ENCODE measurements at regions not wholly inside any gene's neighbourhood (a gene's known extent, or its start where the extent isn't known, plus 50 kb on each side); places are given as distances from the start of the nearest gene placed in this dataset.

- no peaks in the 10 kb centered on the region for H3K36me3 ChIP-seq (ENCODE audit: control insufficient read depth in 2 of 2, insufficient read depth in 2 of 2, low read length in 2 of 2)
- H3K9ac ChIP-seq (ENCODE audit: low read depth in 1 of 2, low read length in 2 of 2) = no peak overlapping the region
- no peaks in the 10 kb centered on the region for H3K27me3 ChIP-seq (ENCODE audit: control insufficient read depth in 2 of 2, insufficient read depth in 2 of 2, low read length in 2 of 2)
- H3K27ac ChIP-seq (ENCODE audit: low read depth in 2 of 2, low read length in 2 of 2) = no peak overlapping the region
- H3K4me1 ChIP-seq (ENCODE audit: control insufficient read depth in 2 of 2, insufficient read depth in 2 of 2, low read length in 2 of 2) = no peaks in the 10 kb centered on the region
- H3K9me3 ChIP-seq (ENCODE audit: control insufficient read depth in 2 of 2, low read length in 2 of 2) = no peaks in the 10 kb centered on the region
- H3K4me3 ChIP-seq (ENCODE audit: low read length in 2 of 2) = no peak overlapping the region
These were observed 112.5 kb upstream of the SLCO6A1 start for GRCh38 chr5:102611312-102611711.

DNA sequence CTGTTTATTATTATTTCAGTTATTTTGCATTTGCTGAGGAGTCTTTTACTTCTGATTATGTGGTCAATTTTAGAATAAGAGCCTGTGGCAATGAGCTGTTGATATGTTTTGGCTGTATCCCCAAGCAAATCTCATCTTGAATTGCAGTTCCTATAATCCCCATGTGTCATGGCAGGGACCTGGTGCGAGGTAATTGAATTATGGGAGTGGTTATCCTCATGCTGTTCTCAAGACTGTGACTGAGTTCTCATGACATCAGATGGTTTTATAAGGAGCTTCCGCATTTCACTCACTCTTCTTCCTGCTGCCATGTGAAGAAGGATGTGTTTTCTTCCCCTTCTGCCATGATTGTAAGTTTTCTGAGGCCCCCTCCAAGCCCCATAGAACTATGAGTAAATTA is 114.9 kb upstream of the SLCO6A1 start:
- no peak overlapping the region for H3K27ac ChIP-seq (ENCODE audit: low read depth in 2 of 2, low read length in 2 of 2)
- H3K36me3 ChIP-seq (ENCODE audit: control insufficient read depth in 2 of 2, insufficient read depth in 2 of 2, low read length in 2 of 2) = no peaks in the 10 kb centered on the region
- no peaks in the 10 kb centered on the region for H3K27me3 ChIP-seq (ENCODE audit: control insufficient read depth in 2 of 2, insufficient read depth in 2 of 2, low read length in 2 of 2)
- no peak overlapping the region for H3K4me3 ChIP-seq (ENCODE audit: low read length in 2 of 2)
- H3K9me3 ChIP-seq (ENCODE audit: control insufficient read depth in 2 of 2, low read length in 2 of 2) = no peaks in the 10 kb centered on the region
- no peaks in the 10 kb centered on the region for H3K4me1 ChIP-seq (ENCODE audit: control insufficient read depth in 2 of 2, insufficient read depth in 2 of 2, low read length in 2 of 2)
- no peak overlapping the region for H3K9ac ChIP-seq (ENCODE audit: low read depth in 1 of 2, low read length in 2 of 2)

- no peaks in the 10 kb centered on the region for H3K36me3 ChIP-seq (ENCODE audit: control insufficient read depth in 2 of 2, insufficient read depth in 2 of 2, low read length in 2 of 2)
- H3K9me3 ChIP-seq (ENCODE audit: control insufficient read depth in 2 of 2, low read length in 2 of 2) = no peaks in the 10 kb centered on the region
- peak overlapping the region; percentile 19 to 40 for H3K27ac ChIP-seq (ENCODE audit: low read depth in 2 of 2, low read length in 2 of 2)
- no peaks in the 10 kb centered on the region for H3K27me3 ChIP-seq (ENCODE audit: control insufficient read depth in 2 of 2, insufficient read depth in 2 of 2, low read length in 2 of 2)
- no peaks in the 10 kb centered on the region for H3K4me1 ChIP-seq (ENCODE audit: control insufficient read depth in 2 of 2, insufficient read depth in 2 of 2, low read length in 2 of 2)
- H3K4me3 ChIP-seq (ENCODE audit: low read length in 2 of 2) = no peak overlapping the region
- no peak overlapping the region for H3K9ac ChIP-seq (ENCODE audit: low read depth in 1 of 2, low read length in 2 of 2)
These were observed 118.7 kb upstream of the SLCO6A1 start for GRCh38 chr5:102617191-102618187.

DNA sequence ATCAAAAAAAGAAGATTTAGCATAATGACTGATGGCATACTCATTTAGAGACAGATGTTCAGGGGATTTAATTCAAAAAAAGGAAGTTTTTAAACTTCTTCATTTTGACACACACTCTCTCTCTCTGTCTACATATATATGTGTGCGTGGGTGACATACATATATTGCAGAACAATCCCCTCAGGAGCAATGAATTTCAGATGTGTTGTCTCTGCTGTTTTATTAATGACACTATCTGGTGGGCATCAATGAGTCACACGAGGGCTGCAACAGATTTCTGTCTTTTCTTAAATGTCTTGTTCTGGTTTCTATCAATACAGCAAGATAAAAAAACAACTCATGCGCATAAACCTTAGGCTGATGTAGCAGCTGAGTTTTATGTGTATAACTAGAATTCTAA is 123.5 kb upstream of the SLCO6A1 start:
- no peak overlapping the region for H3K4me3 ChIP-seq (ENCODE audit: low read length in 2 of 2)
- no peak overlapping the region for H3K9ac ChIP-seq (ENCODE audit: low read depth in 1 of 2, low read length in 2 of 2)
- H3K4me1 ChIP-seq (ENCODE audit: control insufficient read depth in 2 of 2, insufficient read depth in 2 of 2, low read length in 2 of 2) = peaks cover 0 to 3% of the 10 kb centered on the region in 2 donors
- no peak overlapping the region for H3K27ac ChIP-seq (ENCODE audit: low read depth in 2 of 2, low read length in 2 of 2)
- H3K9me3 ChIP-seq (ENCODE audit: control insufficient read depth in 2 of 2, low read length in 2 of 2) = no peaks in the 10 kb centered on the region
- H3K36me3 ChIP-seq (ENCODE audit: control insufficient read depth in 2 of 2, insufficient read depth in 2 of 2, low read length in 2 of 2) = no peaks in the 10 kb centered on the region
- no peaks in the 10 kb centered on the region for H3K27me3 ChIP-seq (ENCODE audit: control insufficient read depth in 2 of 2, insufficient read depth in 2 of 2, low read length in 2 of 2)

DNA sequence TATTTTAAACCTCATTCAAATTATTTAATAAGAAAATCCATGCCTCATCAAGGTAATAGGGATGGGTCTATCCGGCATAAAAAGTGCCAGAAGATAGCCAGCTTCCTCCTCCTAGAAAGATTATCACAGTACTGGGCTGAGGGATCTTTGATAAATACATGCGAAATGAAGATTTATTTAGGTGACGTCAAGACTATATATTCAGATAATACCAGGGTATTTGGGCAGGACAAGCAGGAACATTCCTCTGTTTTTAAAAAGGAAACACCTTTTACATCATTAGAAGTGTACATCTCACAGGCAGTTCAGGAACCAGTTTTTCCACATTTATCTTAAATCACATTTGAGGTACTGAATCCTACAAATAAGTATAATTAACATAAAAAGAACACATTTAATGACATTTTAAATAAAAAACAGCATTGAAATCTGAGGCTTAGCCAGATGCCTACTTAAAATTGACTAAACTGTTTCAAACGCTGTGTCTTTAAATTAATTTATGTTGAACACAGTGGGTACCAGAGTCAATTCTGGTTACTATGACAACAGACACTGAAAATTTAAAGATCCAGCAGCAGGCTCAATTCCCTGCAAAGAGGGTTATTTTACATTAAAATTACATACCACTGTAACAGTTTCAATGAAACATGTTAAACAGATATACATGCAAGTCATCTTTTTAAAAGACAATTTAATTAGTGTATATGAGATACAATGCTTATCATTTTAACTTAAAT is 124.7 kb upstream of the SLCO6A1 start:
- H3K4me1 ChIP-seq (ENCODE audit: control insufficient read depth in 2 of 2, insufficient read depth in 2 of 2, low read length in 2 of 2) = peaks cover 0 to 3% of the 10 kb centered on the region in 2 donors
- H3K36me3 ChIP-seq (ENCODE audit: control insufficient read depth in 2 of 2, insufficient read depth in 2 of 2, low read length in 2 of 2) = no peaks in the 10 kb centered on the region
- no peaks in the 10 kb centered on the region for H3K9me3 ChIP-seq (ENCODE audit: control insufficient read depth in 2 of 2, low read length in 2 of 2)
- H3K27ac ChIP-seq (ENCODE audit: low read depth in 2 of 2, low read length in 2 of 2) = no peak overlapping the region
- no peak overlapping the region for H3K4me3 ChIP-seq (ENCODE audit: low read length in 2 of 2)
- H3K9ac ChIP-seq (ENCODE audit: low read depth in 1 of 2, low read length in 2 of 2) = no peak overlapping the region
- H3K27me3 ChIP-seq (ENCODE audit: control insufficient read depth in 2 of 2, insufficient read depth in 2 of 2, low read length in 2 of 2) = no peaks in the 10 kb centered on the region

DNA sequence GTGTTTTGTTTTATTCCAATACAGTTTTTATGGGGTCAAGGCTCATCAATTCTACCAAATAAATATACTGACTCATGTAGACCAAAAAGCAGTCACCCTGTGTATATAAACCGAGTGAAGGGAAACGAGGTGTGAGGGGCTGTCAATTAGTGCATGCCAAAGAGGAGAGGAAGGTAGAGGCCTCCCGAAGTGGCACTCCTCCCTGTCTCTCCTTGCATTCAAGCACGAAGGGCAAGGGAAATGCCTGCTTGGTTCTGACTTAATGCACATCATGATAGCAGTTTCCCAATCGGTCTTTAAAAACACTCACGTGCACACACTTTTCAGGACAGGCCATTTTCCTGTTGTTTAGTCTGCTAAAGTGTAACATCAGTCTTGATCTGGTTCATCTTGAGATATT is 125.6 kb upstream of the SLCO6A1 start:
- Histone ChIP-seq H3K36me3 (ENCODE audit: control insufficient read depth in 2 of 2, insufficient read depth in 2 of 2, low read length in 2 of 2) (no peaks in the 10 kb centered on the region), H3K9me3 (ENCODE audit: control insufficient read depth in 2 of 2, low read length in 2 of 2) (no peaks in the 10 kb centered on the region), H3K4me1 (ENCODE audit: control insufficient read depth in 2 of 2, insufficient read depth in 2 of 2, low read length in 2 of 2) (peaks cover 0 to 3% of the 10 kb centered on the region in 2 donors), H3K9ac (ENCODE audit: low read depth in 1 of 2, low read length in 2 of 2) (no peak overlapping the region), H3K4me3 (ENCODE audit: low read length in 2 of 2) (no peak overlapping the region), H3K27ac (ENCODE audit: low read depth in 2 of 2, low read length in 2 of 2) (no peak overlapping the region), H3K27me3 (ENCODE audit: control insufficient read depth in 2 of 2, insufficient read depth in 2 of 2, low read length in 2 of 2) (no peaks in the 10 kb centered on the region)

- Histone ChIP-seq H3K9ac (ENCODE audit: low read depth in 1 of 2, low read length in 2 of 2) (no peak overlapping the region), H3K4me3 (ENCODE audit: low read length in 2 of 2) (no peak overlapping the region), H3K9me3 (ENCODE audit: control insufficient read depth in 2 of 2, low read length in 2 of 2) (no peaks in the 10 kb centered on the region), H3K27me3 (ENCODE audit: control insufficient read depth in 2 of 2, insufficient read depth in 2 of 2, low read length in 2 of 2) (no peaks in the 10 kb centered on the region), H3K27ac (ENCODE audit: low read depth in 2 of 2, low read length in 2 of 2) (no peak overlapping the region), H3K36me3 (ENCODE audit: control insufficient read depth in 2 of 2, insufficient read depth in 2 of 2, low read length in 2 of 2) (no peaks in the 10 kb centered on the region), H3K4me1 (ENCODE audit: control insufficient read depth in 2 of 2, insufficient read depth in 2 of 2, low read length in 2 of 2) (peaks cover 0 to 3% of the 10 kb centered on the region in 2 donors)
These were observed 126.7 kb upstream of the SLCO6A1 start for GRCh38 chr5:102625468-102625867.

- Histone ChIP-seq H3K36me3 (ENCODE audit: control insufficient read depth in 2 of 2, insufficient read depth in 2 of 2, low read length in 2 of 2) (no peaks in the 10 kb centered on the region), H3K4me3 (ENCODE audit: low read length in 2 of 2) (no peak overlapping the region), H3K9me3 (ENCODE audit: control insufficient read depth in 2 of 2, low read length in 2 of 2) (no peaks in the 10 kb centered on the region), H3K4me1 (ENCODE audit: control insufficient read depth in 2 of 2, insufficient read depth in 2 of 2, low read length in 2 of 2) (peaks cover 0 to 3% of the 10 kb centered on the region in 2 donors), H3K27me3 (ENCODE audit: control insufficient read depth in 2 of 2, insufficient read depth in 2 of 2, low read length in 2 of 2) (no peaks in the 10 kb centered on the region), H3K27ac (ENCODE audit: low read depth in 2 of 2, low read length in 2 of 2) (no peak overlapping the region), H3K9ac (ENCODE audit: low read depth in 1 of 2, low read length in 2 of 2) (no peak overlapping the region)
These were observed 127.1 kb upstream of the SLCO6A1 start for GRCh38 chr5:102625928-102626327.

GRCh38 chr5:102627315-102627714 is 127.8 kb upstream of the PAM start:
- no peak overlapping the region for H3K27ac ChIP-seq (ENCODE audit: low read depth in 2 of 2, low read length in 2 of 2)
- no peak overlapping the region for H3K9ac ChIP-seq (ENCODE audit: low read depth in 1 of 2, low read length in 2 of 2)

More at GRCh38 chr5:102627315-102627714, 127.8 kb upstream of the PAM start:
- Histone ChIP-seq H3K4me3 (ENCODE audit: low read length in 2 of 2) (no peak overlapping the region), H3K27me3 (ENCODE audit: control insufficient read depth in 2 of 2, insufficient read depth in 2 of 2, low read length in 2 of 2) (no peaks in the 10 kb centered on the region), H3K4me1 (ENCODE audit: control insufficient read depth in 2 of 2, insufficient read depth in 2 of 2, low read length in 2 of 2) (peaks cover 0 to 3% of the 10 kb centered on the region in 2 donors), H3K9me3 (ENCODE audit: control insufficient read depth in 2 of 2, low read length in 2 of 2) (no peaks in the 10 kb centered on the region), H3K36me3 (ENCODE audit: control insufficient read depth in 2 of 2, insufficient read depth in 2 of 2, low read length in 2 of 2) (no peaks in the 10 kb centered on the region)

Data from mucosa of rectum (tissue), 2 donors.